H1 (cell line): ENCODE measurements at regions not wholly inside any gene's neighbourhood (a gene's known extent, or its start where the extent isn't known, plus 50 kb on each side); places are given as distances from the start of the nearest gene placed in this dataset.

Experiments used
- ATF3 ChIP-seq: IDR thresholded peaks from 2 replicates; pipeline ENCODE4 v1.6.1; 2011; ENCODE audit warnings: low read depth, mild to moderate bottlenecking, low read length; ENCODE audit not compliant: insufficient read depth
- CBX8 ChIP-seq: fragments of 300-800, 300-1000 bp; sonication (generic); IDR thresholded peaks from 2 replicates; pipeline ENCODE4 v1.7.1; 2016; ENCODE audit warnings: low read depth, low read length, borderline replicate concordance
- CHD2 ChIP-seq: IDR thresholded peaks from 2 replicates; pipeline ENCODE4 v1.6.1; 2012; ENCODE audit warnings: low read length, improper control_type of control experiment
- CTCF ChIP-seq, 3 experiments: IDR thresholded peaks; 1 replicate in 2 of 3; 2 replicates in 1 of 3; pipeline versions ENCODE4 v1.5.1 to v1.6.1; 2011; ENCODE audit warnings: low read length in 3 of 3, mild to moderate bottlenecking in 3 of 3, inconsistent platforms in 2 of 3, low read depth in 1 of 3, moderate library complexity in 1 of 3; ENCODE audit not compliant: insufficient read depth in 1 of 3; ENCODE audit errors: control extremely low read depth in 1 of 3
- EZH2 ChIP-seq: fragments of 200-600 bp; sonication (generic); IDR thresholded peaks from 2 replicates; pipeline ENCODE4 v1.7.1; 2012; ENCODE audit warnings: low read depth, mild to moderate bottlenecking, moderate library complexity, low read length, inconsistent platforms; ENCODE audit not compliant: severe bottlenecking
- MAX ChIP-seq: IDR thresholded peaks from 2 replicates; pipeline ENCODE4 v1.6.1; 2012; ENCODE audit warnings: inconsistent platforms
- POLR2AphosphoS5 ChIP-seq: IDR thresholded peaks from 2 replicates; pipeline ENCODE4 v1.6.1; 2011; ENCODE audit warnings: low read depth, low read length

GRCh38 chr11:15807827-15808226 lies 548.5 kb downstream of the SOX6 start:
- TF ChIP-seq POLR2AphosphoS5: no peak
- TF ChIP-seq EZH2: no peak
- no peak for TF ChIP-seq CTCF (IDR thresholded peaks at IDR 0.05; ENCODE audit: control extremely low read depth in 1 of 3, insufficient read depth in 1 of 3, low read depth in 1 of 3, low read length in 3 of 3)
- no peak for TF ChIP-seq ATF3
- no peak for TF ChIP-seq CHD2
- TF ChIP-seq CBX8: no peak
- no peak for TF ChIP-seq MAX
